ENCODE measurements at regions not wholly inside any gene's neighbourhood (a gene's known extent, or its start where the extent isn't known, plus 50 kb on each side); places are given as distances from the start of the nearest gene placed in this dataset.

DNA sequence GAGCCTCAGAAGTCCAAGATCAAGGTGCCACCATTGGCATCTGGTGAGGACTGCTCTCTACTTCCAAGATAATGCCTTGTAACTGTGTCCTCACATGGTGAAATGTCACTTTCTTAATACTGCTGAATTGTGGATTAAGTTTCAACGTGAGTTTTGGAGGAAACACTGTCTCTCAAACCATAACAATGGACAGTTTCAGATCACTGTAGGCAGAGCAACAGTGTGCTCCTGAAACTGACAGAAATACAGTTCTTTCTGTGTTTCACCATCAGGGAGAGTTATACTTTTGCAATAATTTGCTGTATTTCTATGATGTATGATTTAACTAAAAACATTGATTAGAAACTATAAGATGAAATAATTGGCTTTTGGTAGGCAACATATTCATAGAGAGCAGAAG, 1780.5 kb upstream of the CDH6 start:
- FAIRE-seq (no peak), DNase-seq (ENCODE audit: low read depth, low spot score) (no peak)
- Histone ChIP-seq H4K20me1 (replicated peaks; ENCODE audit: control insufficient read depth, extremely low read depth, insufficient read depth, low read length) (no peaks in the 10 kb centered on the region), H3K4me3 (replicated peaks in 1 of 3; ENCODE audit: insufficient read depth in 1 of 3, low read depth in 1 of 3, low read length in 3 of 3) (no peak overlapping the region), H3K9ac (replicated peaks; ENCODE audit: extremely low read depth, insufficient read depth, low read length) (no peak overlapping the region), H3K4me1 (ENCODE audit: control insufficient read depth, extremely low read depth, insufficient read depth, low read length) (no peaks in the 10 kb centered on the region), H3K9me3 (replicated peaks; ENCODE audit: control insufficient read depth, insufficient read depth, low read length) (peaks cover 2% of the 10 kb centered on the region), H3K9me1 (replicated peaks; ENCODE audit: control insufficient read depth, extremely low read depth, insufficient read depth, low read length) (no peaks in the 10 kb centered on the region), H3K79me2 (ENCODE audit: control insufficient read depth, insufficient read depth, low read length) (no peaks in the 10 kb centered on the region), H3K27ac (ENCODE audit: insufficient read depth, low read depth, low read length) (no peak overlapping the region), H2AFZ (ENCODE audit: low read depth, low read length) (no peak overlapping the region), H3K27me3 (ENCODE audit: control insufficient read depth in 2 of 2, insufficient read depth in 2 of 2, low read length in 2 of 2) (no peaks in the 10 kb centered on the region), H3K36me3 (ENCODE audit: control insufficient read depth in 2 of 2, extremely low read depth in 1 of 2, insufficient read depth in 2 of 2, low read length in 2 of 2) (no peaks in the 10 kb centered on the region), H3K4me2 (ENCODE audit: insufficient read depth, low read length) (no peak overlapping the region)
- POLR2A ChIA-PET = no interaction called here
- intact Hi-C loops (cut with micrococcal nuclease) = no loop called here
- TF ChIP-seq, protein P1, sequence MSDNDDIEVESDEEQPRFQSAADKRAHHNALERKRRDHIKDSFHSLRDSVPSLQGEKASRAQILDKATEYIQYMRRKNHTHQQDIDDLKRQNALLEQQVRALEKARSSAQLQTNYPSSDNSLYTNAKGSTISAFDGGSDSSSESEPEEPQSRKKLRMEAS (IDR thresholded peaks at IDR 0.05; ENCODE audit: insufficient read depth, insufficient read length) = no peak
- TF ChIP-seq POLR2A (IDR thresholded peaks at IDR 0.05; ENCODE audit: low read depth, low read length) = no peak
- no peak for TF ChIP-seq MYC (IDR thresholded peaks at IDR 0.05; ENCODE audit: low read depth, low read length)
- no peak for TF ChIP-seq JUN (IDR thresholded peaks at IDR 0.05; ENCODE audit: borderline replicate concordance, insufficient read depth, insufficient read length, low read depth)
- TF ChIP-seq FOS (IDR thresholded peaks at IDR 0.05; ENCODE audit: borderline replicate concordance, insufficient read depth, low read length) = no peak
- TF ChIP-seq CTCF (IDR thresholded peaks at IDR 0.05; ENCODE audit: extremely low read depth in 1 of 2, insufficient read depth in 1 of 2, low read depth in 1 of 2, low read length in 2 of 2) = no peak
- TF ChIP-seq GATA2 (IDR thresholded peaks at IDR 0.05; ENCODE audit: insufficient read depth, insufficient read length, low read depth, low read length) = no peak
- TF ChIP-seq EZH2 (IDR thresholded peaks at IDR 0.05; ENCODE audit: borderline replicate concordance, low read depth, low read length, severe bottlenecking) = no peak
- TF ChIP-seq POLR2AphosphoS5 (IDR thresholded peaks at IDR 0.05; ENCODE audit: insufficient read depth, low read depth, low read length) = no peak
- CTCF ChIA-PET = no interaction called here
- dilution Hi-C loops (cut with MboI; ENCODE audit: extremely low pct_ligation_motif_present, low sequenced_read_pairs) = no loop called here
- BruUV-seq (replicated peaks) = no TSS peak

All from endothelial cell of umbilical vein (primary cell).